HCT116 (cell line): ENCODE measurements at regions not wholly inside any gene's neighbourhood (a gene's known extent, or its start where the extent isn't known, plus 50 kb on each side); places are given as distances from the start of the nearest gene placed in this dataset.

Experiments
- ATAC-seq: fragments of 200-7000 bp; cut with Tn5 transposase; 2 replicates; pipeline ENCODE4 v1.9.1; 2020; ENCODE audit warnings: mild to moderate bottlenecking, moderate library complexity
- BruUV-seq: library from RNA; stranded (reverse); fragments of 400-500 nt; replicated peaks from 2 replicates; lab custom pipeline; 2021; lab: Mats Ljungman, UMichigan
- CTCF ChIA-PET: fragments of 300-600 bp; sonication (Branson Sonifier 250); formaldehyde crosslinking; loops from one replicate; lab custom pipeline; 2021; ENCODE audit warnings: antibody characterized with exemption; lab: Charles Lee
- POLR2A ChIA-PET: fragments of 300-600, 350-600 bp; sonication (Branson Sonifier 250); formaldehyde crosslinking; loops from one replicate; lab custom pipeline; 2021; ENCODE audit warnings: antibody characterized with exemption; lab: Charles Lee
- RAD21 ChIA-PET, 2 experiments: fragments of 300-600 bp; sonication (Branson Sonifier 250); formaldehyde crosslinking; loops; one replicate each; lab custom pipeline; 2023; ENCODE audit warnings: low total read pairs in 2 of 2; ENCODE audit not compliant: uncharacterized antibody in 2 of 2, unreplicated experiment in 2 of 2, low non-redundant PET in 1 of 2; lab: Charles Lee
- DNase-seq: peaks from one replicate; pipeline ENCODE4 v3.0.0-alpha.2; 2010; ENCODE audit warnings: low read depth, low spot score
- H2AFZ ChIP-seq: fragments of 200-600 bp; shearing (Covaris generic), sonication (generic); 2 replicates; pipeline ENCODE4 v1.6.1; 2017; ENCODE audit warnings: low read depth, mixed run types, mixed read lengths, antibody characterized with exemption, low read length; ENCODE audit not compliant: poor library complexity, severe bottlenecking
- H3K27ac ChIP-seq: 2 replicates; pipeline ENCODE4 v1.5.1; 2012; ENCODE audit warnings: low read depth, low read length
- H3K27me3 ChIP-seq: fragments of 200-600 bp; sonication (generic); 2 replicates; pipeline ENCODE4 v1.6.1; 2016; ENCODE audit warnings: mixed run types, low read length, mixed read lengths; ENCODE audit not compliant: insufficient read depth
- H3K36me3 ChIP-seq, 2 experiments: fragments of 200-500 bp in 1 of 2; fragments of 200-600 bp in 1 of 2; sonication (Bioruptor generic) in 1 of 2; sonication (generic) in 1 of 2; 2 replicates each; pipeline versions ENCODE4 v1.5.1 to v1.6.1; 2014 to 2016; ENCODE audit warnings: low read length in 2 of 2, inconsistent platforms in 1 of 2, mixed read lengths in 1 of 2, mixed run types in 1 of 2; ENCODE audit not compliant: insufficient read depth in 2 of 2, control insufficient read depth in 1 of 2
- H3K4me1 ChIP-seq, 2 experiments: fragments of 200-600 bp in 1 of 2; sonication (generic) in 1 of 2; 2 replicates each; pipeline versions ENCODE4 v1.5.1 to v1.6.1; 2012 to 2017; ENCODE audit warnings: low read length in 2 of 2, inconsistent platforms in 1 of 2, mild to moderate bottlenecking in 1 of 2, mixed read lengths in 1 of 2, mixed run types in 1 of 2, moderate library complexity in 1 of 2; ENCODE audit not compliant: insufficient read depth in 2 of 2, control insufficient read depth in 1 of 2
- H3K4me2 ChIP-seq: fragments of 200-600 bp; sonication (generic); 2 replicates; pipeline ENCODE4 v1.6.1; 2017; ENCODE audit warnings: mixed run types, low read length, mixed read lengths
- H3K4me3 ChIP-seq, 2 experiments: fragments of 200-600 bp in 1 of 2; sonication (generic) in 1 of 2; replicated peaks in 1 of 2; 2 replicates each; pipeline ENCODE4 v1.5.1; 2011 to 2016; ENCODE audit warnings: low read length in 2 of 2, control low read depth in 1 of 2, low read depth in 1 of 2, mild to moderate bottlenecking in 1 of 2, mixed read lengths in 1 of 2, mixed run types in 1 of 2
- H3K79me2 ChIP-seq: fragments of 200-600 bp; sonication (generic); 2 replicates; pipeline ENCODE4 v1.6.1; 2017; ENCODE audit warnings: mild to moderate bottlenecking, mixed run types, low read length, moderate library complexity, mixed read lengths; ENCODE audit not compliant: insufficient read depth
- H3K9ac ChIP-seq: fragments of 200-600 bp; sonication (generic); 2 replicates; pipeline ENCODE4 v1.6.1; 2016; ENCODE audit warnings: low read length, mixed read lengths
- H3K9me2 ChIP-seq: fragments of 200-600 bp; sonication (generic), shearing (Covaris generic); 2 replicates; pipeline ENCODE4 v1.6.1; 2017; ENCODE audit warnings: mixed run types, mild to moderate bottlenecking, moderate library complexity; ENCODE audit not compliant: insufficient read depth
- H3K9me3 ChIP-seq, 2 experiments: fragments of 200-500 bp in 1 of 2; fragments of 200-600 bp in 1 of 2; sonication (Bioruptor generic) in 1 of 2; sonication (generic) in 1 of 2; 2 replicates each; pipeline ENCODE4 v1.6.1; 2014 to 2017; ENCODE audit warnings: low read length in 2 of 2, mixed read lengths in 2 of 2, inconsistent platforms in 1 of 2, low read depth in 1 of 2, mild to moderate bottlenecking in 1 of 2, mixed run types in 1 of 2, moderate library complexity in 1 of 2; ENCODE audit not compliant: control insufficient read depth in 1 of 2, insufficient read depth in 1 of 2
- H4K20me1 ChIP-seq: fragments of 200-600 bp; sonication (generic), shearing (Covaris generic); 2 replicates; pipeline ENCODE4 v1.6.1; 2017; ENCODE audit warnings: mixed run types, mild to moderate bottlenecking, moderate library complexity; ENCODE audit not compliant: insufficient read depth
- EGR1 ChIP-seq: IDR thresholded peaks from 2 replicates; pipeline ENCODE4 v1.6.1; 2012; ENCODE audit warnings: low read depth
- ELF1 ChIP-seq: IDR thresholded peaks from 2 replicates; pipeline ENCODE4 v1.6.1; 2012; ENCODE audit warnings: low read depth, borderline replicate concordance
- EZH2 ChIP-seq: fragments of 200-600 bp; sonication (generic); IDR thresholded peaks from 2 replicates; pipeline ENCODE4 v1.6.1; 2017; ENCODE audit warnings: antibody characterized with exemption, mixed run types
- EZH2phosphoT487 ChIP-seq: fragments of 200-600 bp; IDR thresholded peaks from 2 replicates; pipeline ENCODE4 v1.6.1; 2018; ENCODE audit warnings: antibody characterized with exemption, borderline replicate concordance
- JUND ChIP-seq: IDR thresholded peaks from 2 replicates; pipeline ENCODE4 v1.6.1; 2012
- POLR2A ChIP-seq: IDR thresholded peaks from 2 replicates; pipeline ENCODE4 v1.7.0; 2011; ENCODE audit warnings: borderline replicate concordance; ENCODE audit not compliant: insufficient read depth, insufficient read length; ENCODE audit errors: extremely low read depth
- POLR2AphosphoS5 ChIP-seq: IDR thresholded peaks from 2 replicates; pipeline ENCODE4 v1.6.1; 2011; ENCODE audit warnings: mild to moderate bottlenecking, low read depth, low read length, moderate library complexity
- RAD21 ChIP-seq: IDR thresholded peaks from 2 replicates; pipeline ENCODE4 v1.6.1; 2012; ENCODE audit warnings: low read depth, mild to moderate bottlenecking
- SP1 ChIP-seq: IDR thresholded peaks from 2 replicates; pipeline ENCODE4 v1.6.1; 2012; ENCODE audit warnings: low read depth
- TCF7L2 ChIP-seq: IDR thresholded peaks from 2 replicates; pipeline ENCODE4 v1.7.0; 2011; ENCODE audit warnings: borderline replicate concordance, inconsistent platforms; ENCODE audit not compliant: insufficient read depth, insufficient read length; ENCODE audit errors: extremely low read depth
- YY1 ChIP-seq: IDR thresholded peaks from 2 replicates; pipeline ENCODE4 v1.6.1; 2011; ENCODE audit warnings: low read length, low read depth, moderate library complexity, mild to moderate bottlenecking; ENCODE audit not compliant: insufficient replicate concordance; ENCODE audit errors: extremely low read depth
- ZNF274 ChIP-seq: fragments of 200-500 bp; sonication (Bioruptor generic); IDR thresholded peaks from 2 replicates; pipeline ENCODE4 v1.6.1; 2014; ENCODE audit warnings: mild to moderate bottlenecking, low read depth, low read length, inconsistent platforms
- intact Hi-C: fragments of 100-400 bp; cut with micrococcal nuclease; formaldehyde crosslinking; loops from 2 replicates; pipeline ENCODE4 v1.10.0; 2022
- TF ChIP-seq, protein P1 (sequence below): IDR thresholded peaks from 2 replicates; pipeline ENCODE4 v1.6.1; 2012
- TF ChIP-seq, protein P2 (sequence below): IDR thresholded peaks from 2 replicates; pipeline ENCODE4 v1.6.1; 2012
- TF ChIP-seq, protein P3 (sequence below): IDR thresholded peaks from 2 replicates; pipeline ENCODE4 v1.6.1; 2011; ENCODE audit warnings: mild to moderate bottlenecking, low read length, moderate library complexity; ENCODE audit not compliant: insufficient replicate concordance; ENCODE audit errors: extremely low read depth
- TF ChIP-seq, protein P4 (sequence below): IDR thresholded peaks from 2 replicates; pipeline ENCODE4 v1.6.1; 2012; ENCODE audit warnings: low read depth
- TF ChIP-seq, protein P5 (sequence below), 3 experiments: fragments of 200-600 bp in 1 of 3; sonication (generic) in 1 of 3; IDR thresholded peaks in 2 of 3; conservative IDR thresholded peaks in 1 of 3; 2 replicates each; pipeline ENCODE4 v1.5.1; 2012 to 2017; ENCODE audit warnings: low read depth in 2 of 3, low read length in 2 of 3, antibody characterized with exemption in 1 of 3, borderline replicate concordance in 1 of 3, control low read depth in 1 of 3, mild to moderate bottlenecking in 1 of 3, mixed read lengths in 1 of 3, mixed run types in 1 of 3, moderate library complexity in 1 of 3; ENCODE audit not compliant: insufficient read depth in 1 of 3

DNA sequence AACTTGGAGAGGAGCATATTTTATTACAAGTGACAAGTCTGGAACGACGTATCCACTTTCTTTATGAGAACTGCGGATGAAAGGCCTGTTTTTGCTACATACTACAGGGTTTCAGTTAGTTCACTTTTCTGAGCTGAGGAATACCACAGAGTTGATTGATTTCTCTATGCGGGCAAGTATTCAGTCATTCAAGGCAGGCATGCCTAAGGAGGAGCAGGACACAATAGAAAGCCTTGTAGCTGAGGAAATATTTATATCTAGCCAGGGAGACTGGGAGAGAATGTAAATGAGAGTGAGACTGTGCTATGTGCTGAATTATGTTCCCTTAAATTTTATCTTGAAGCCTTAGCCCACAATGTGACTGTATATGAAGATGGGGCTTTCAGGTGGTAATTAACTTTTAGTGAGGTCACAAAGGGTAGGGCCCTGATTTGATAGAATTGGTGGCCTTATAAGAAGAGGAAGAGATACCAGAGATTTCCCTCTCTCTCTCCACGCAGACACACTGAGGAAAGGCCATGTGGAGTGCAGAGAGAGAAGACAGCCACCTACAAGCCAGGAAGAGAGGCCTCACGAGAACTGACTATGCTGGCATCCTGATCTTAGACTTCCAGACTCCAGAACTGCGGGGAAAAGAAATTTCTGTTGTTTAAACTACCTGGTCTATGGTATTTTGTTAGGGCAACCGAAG is 459.0 kb upstream of the ATP2B1 start:
- no peak for DNase-seq
- CTCF ChIA-PET: no interaction called here
- H3K4me1 ChIP-seq: no peaks in the 10 kb centered on the region
- H3K27ac ChIP-seq: no peak overlapping the region
- no peak for TF ChIP-seq SP1
- TF ChIP-seq TCF7L2: no peak
- no peak for TF ChIP-seq ZNF274
- TF ChIP-seq EZH2phosphoT487: no peak
- TF ChIP-seq RAD21: no peak
- TF ChIP-seq, protein P1, sequence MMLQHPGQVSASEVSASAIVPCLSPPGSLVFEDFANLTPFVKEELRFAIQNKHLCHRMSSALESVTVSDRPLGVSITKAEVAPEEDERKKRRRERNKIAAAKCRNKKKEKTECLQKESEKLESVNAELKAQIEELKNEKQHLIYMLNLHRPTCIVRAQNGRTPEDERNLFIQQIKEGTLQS: no peak
- no peak for TF ChIP-seq YY1
- no peak for TF ChIP-seq JUND
- TF ChIP-seq, protein P2, sequence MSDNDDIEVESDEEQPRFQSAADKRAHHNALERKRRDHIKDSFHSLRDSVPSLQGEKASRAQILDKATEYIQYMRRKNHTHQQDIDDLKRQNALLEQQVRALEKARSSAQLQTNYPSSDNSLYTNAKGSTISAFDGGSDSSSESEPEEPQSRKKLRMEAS: no peak
- no peak for TF ChIP-seq POLR2AphosphoS5
- TF ChIP-seq, protein P3, sequence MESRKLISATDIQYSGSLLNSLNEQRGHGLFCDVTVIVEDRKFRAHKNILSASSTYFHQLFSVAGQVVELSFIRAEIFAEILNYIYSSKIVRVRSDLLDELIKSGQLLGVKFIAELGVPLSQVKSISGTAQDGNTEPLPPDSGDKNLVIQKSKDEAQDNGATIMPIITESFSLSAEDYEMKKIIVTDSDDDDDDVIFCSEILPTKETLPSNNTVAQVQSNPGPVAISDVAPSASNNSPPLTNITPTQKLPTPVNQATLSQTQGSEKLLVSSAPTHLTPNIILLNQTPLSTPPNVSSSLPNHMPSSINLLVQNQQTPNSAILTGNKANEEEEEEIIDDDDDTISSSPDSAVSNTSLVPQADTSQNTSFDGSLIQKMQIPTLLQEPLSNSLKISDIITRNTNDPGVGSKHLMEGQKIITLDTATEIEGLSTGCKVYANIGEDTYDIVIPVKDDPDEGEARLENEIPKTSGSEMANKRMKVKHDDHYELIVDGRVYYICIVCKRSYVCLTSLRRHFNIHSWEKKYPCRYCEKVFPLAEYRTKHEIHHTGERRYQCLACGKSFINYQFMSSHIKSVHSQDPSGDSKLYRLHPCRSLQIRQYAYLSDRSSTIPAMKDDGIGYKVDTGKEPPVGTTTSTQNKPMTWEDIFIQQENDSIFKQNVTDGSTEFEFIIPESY: no peak
- TF ChIP-seq POLR2A: no peak
- TF ChIP-seq EZH2: no peak
- TF ChIP-seq EGR1: no peak
- TF ChIP-seq ELF1: no peak
- TF ChIP-seq, protein P4, sequence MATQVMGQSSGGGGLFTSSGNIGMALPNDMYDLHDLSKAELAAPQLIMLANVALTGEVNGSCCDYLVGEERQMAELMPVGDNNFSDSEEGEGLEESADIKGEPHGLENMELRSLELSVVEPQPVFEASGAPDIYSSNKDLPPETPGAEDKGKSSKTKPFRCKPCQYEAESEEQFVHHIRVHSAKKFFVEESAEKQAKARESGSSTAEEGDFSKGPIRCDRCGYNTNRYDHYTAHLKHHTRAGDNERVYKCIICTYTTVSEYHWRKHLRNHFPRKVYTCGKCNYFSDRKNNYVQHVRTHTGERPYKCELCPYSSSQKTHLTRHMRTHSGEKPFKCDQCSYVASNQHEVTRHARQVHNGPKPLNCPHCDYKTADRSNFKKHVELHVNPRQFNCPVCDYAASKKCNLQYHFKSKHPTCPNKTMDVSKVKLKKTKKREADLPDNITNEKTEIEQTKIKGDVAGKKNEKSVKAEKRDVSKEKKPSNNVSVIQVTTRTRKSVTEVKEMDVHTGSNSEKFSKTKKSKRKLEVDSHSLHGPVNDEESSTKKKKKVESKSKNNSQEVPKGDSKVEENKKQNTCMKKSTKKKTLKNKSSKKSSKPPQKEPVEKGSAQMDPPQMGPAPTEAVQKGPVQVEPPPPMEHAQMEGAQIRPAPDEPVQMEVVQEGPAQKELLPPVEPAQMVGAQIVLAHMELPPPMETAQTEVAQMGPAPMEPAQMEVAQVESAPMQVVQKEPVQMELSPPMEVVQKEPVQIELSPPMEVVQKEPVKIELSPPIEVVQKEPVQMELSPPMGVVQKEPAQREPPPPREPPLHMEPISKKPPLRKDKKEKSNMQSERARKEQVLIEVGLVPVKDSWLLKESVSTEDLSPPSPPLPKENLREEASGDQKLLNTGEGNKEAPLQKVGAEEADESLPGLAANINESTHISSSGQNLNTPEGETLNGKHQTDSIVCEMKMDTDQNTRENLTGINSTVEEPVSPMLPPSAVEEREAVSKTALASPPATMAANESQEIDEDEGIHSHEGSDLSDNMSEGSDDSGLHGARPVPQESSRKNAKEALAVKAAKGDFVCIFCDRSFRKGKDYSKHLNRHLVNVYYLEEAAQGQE: no peak
- TF ChIP-seq, protein P5, sequence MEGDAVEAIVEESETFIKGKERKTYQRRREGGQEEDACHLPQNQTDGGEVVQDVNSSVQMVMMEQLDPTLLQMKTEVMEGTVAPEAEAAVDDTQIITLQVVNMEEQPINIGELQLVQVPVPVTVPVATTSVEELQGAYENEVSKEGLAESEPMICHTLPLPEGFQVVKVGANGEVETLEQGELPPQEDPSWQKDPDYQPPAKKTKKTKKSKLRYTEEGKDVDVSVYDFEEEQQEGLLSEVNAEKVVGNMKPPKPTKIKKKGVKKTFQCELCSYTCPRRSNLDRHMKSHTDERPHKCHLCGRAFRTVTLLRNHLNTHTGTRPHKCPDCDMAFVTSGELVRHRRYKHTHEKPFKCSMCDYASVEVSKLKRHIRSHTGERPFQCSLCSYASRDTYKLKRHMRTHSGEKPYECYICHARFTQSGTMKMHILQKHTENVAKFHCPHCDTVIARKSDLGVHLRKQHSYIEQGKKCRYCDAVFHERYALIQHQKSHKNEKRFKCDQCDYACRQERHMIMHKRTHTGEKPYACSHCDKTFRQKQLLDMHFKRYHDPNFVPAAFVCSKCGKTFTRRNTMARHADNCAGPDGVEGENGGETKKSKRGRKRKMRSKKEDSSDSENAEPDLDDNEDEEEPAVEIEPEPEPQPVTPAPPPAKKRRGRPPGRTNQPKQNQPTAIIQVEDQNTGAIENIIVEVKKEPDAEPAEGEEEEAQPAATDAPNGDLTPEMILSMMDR (IDR thresholded peaks at IDR 0.05 in 2 of 3, conservative IDR thresholded peaks at IDR 0.05 in 1 of 3; ENCODE audit: borderline replicate concordance in 1 of 3, insufficient read depth in 1 of 3, low read depth in 2 of 3, low read length in 2 of 3): no peak
- H3K9ac ChIP-seq: no peak overlapping the region
- no peak overlapping the region for H2AFZ ChIP-seq
- no peaks in the 10 kb centered on the region for H3K9me2 ChIP-seq
- no peaks in the 10 kb centered on the region for H3K9me3 ChIP-seq
- no peak overlapping the region for H3K4me2 ChIP-seq
- no peak for ATAC-seq
- intact Hi-C loops: no loop called here
- H4K20me1 ChIP-seq: no peaks in the 10 kb centered on the region
- no peaks in the 10 kb centered on the region for H3K79me2 ChIP-seq
- POLR2A ChIA-PET: no interaction called here
- no peaks in the 10 kb centered on the region for H3K36me3 ChIP-seq
- no peak overlapping the region for H3K4me3 ChIP-seq
- no TSS peak for BruUV-seq
- H3K27me3 ChIP-seq: no peaks in the 10 kb centered on the region
- RAD21 ChIA-PET: no interaction called here
